GM23338 (cell line): ENCODE measurements at regions not wholly inside any gene's neighbourhood (a gene's known extent, or its start where the extent isn't known, plus 50 kb on each side); places are given as distances from the start of the nearest gene placed in this dataset.
A peak's percentile ranks its signal among the peaks of the same experiment; 100 is the strongest.

Source experiments
- ATAC-seq: fragments of 200-7000 bp; cut with Tn5 transposase; 3 replicates; pipeline ENCODE4 v1.9.1; 2020
- DNase-seq: peaks from one replicate; pipeline ENCODE4 v3.0.0-alpha.2; 2015; ENCODE audit warnings: low spot score
- H2AFZ ChIP-seq: fragments of 200-600 bp; sonication (generic); 2 replicates; pipeline ENCODE4 v1.8.0; 2016; ENCODE audit warnings: antibody characterized with exemption, mild to moderate bottlenecking, moderate library complexity
- H3F3A ChIP-seq: fragments of 200-600 bp; sonication (generic); replicated peaks from 2 replicates; pipeline ENCODE4 v1.8.0; 2017; ENCODE audit warnings: antibody characterized with exemption, mixed run types, low read depth
- H3K27ac ChIP-seq: fragments of 200-600 bp; sonication (generic); 2 replicates; pipeline ENCODE4 v1.6.1; 2016; ENCODE audit warnings: low read depth
- H3K27me3 ChIP-seq: fragments of 200-600 bp; sonication (generic); 2 replicates; pipeline ENCODE4 v1.8.0; 2016; ENCODE audit warnings: mild to moderate bottlenecking, mixed run types, moderate library complexity; ENCODE audit not compliant: insufficient read depth
- H3K36me3 ChIP-seq: fragments of 200-600 bp; sonication (generic); 2 replicates; pipeline ENCODE4 v1.8.0; 2016; ENCODE audit warnings: mild to moderate bottlenecking; ENCODE audit not compliant: insufficient read depth
- H3K4me1 ChIP-seq: fragments of 200-600 bp; sonication (generic); 2 replicates; pipeline ENCODE4 v1.8.0; 2016; ENCODE audit warnings: mild to moderate bottlenecking, moderate library complexity; ENCODE audit not compliant: insufficient read depth
- H3K4me2 ChIP-seq: fragments of 200-600 bp; sonication (generic); 2 replicates; pipeline ENCODE4 v1.7.1; 2017; ENCODE audit warnings: mixed run types
- H3K4me3 ChIP-seq: fragments of 200-600 bp; sonication (generic); 2 replicates; pipeline ENCODE4 v1.6.1; 2016; ENCODE audit warnings: mixed run types
- H3K79me2 ChIP-seq: fragments of 200-600 bp; sonication (generic); replicated peaks from 2 replicates; pipeline ENCODE4 v1.8.0; 2017; ENCODE audit warnings: mild to moderate bottlenecking; ENCODE audit not compliant: insufficient read depth
- H3K9me2 ChIP-seq: fragments of 200-600 bp; sonication (generic); 2 replicates; pipeline ENCODE4 v1.8.0; 2017; ENCODE audit not compliant: insufficient read depth
- H4K20me1 ChIP-seq: fragments of 200-600 bp; sonication (generic); replicated peaks from 2 replicates; pipeline ENCODE4 v1.8.0; 2017; ENCODE audit warnings: mild to moderate bottlenecking; ENCODE audit not compliant: insufficient read depth
- H3K27ac Mint-ChIP-seq: 2 replicates; pipeline ENCODE4 v1.8.0; 2020; ENCODE audit warnings: inconsistent platforms, mild to moderate bottlenecking, moderate library complexity, mixed read lengths
- H3K27me3 Mint-ChIP-seq: 3 replicates; pipeline ENCODE4 v1.8.0; 2022; ENCODE audit warnings: low read depth, mild to moderate bottlenecking, moderate library complexity, mixed read lengths, inconsistent platforms; ENCODE audit not compliant: insufficient read depth, poor library complexity
- H3K36me3 Mint-ChIP-seq: 3 replicates; pipeline ENCODE4 v1.8.0; 2021; ENCODE audit warnings: low read depth, mild to moderate bottlenecking, inconsistent platforms, moderate library complexity, mixed read lengths
- H3K4me1 Mint-ChIP-seq: 3 replicates; pipeline ENCODE4 v1.8.0; 2020; ENCODE audit warnings: mild to moderate bottlenecking, inconsistent platforms, mixed read lengths
- H3K4me3 Mint-ChIP-seq: 3 replicates; pipeline ENCODE4 v1.8.0; 2021; ENCODE audit warnings: moderate library complexity, mild to moderate bottlenecking, inconsistent platforms, mixed read lengths
- H3K9me3 Mint-ChIP-seq: 3 replicates; pipeline ENCODE4 v1.8.0; 2020; ENCODE audit warnings: moderate library complexity, mild to moderate bottlenecking, inconsistent platforms, mixed read lengths
- CREB1 ChIP-seq: fragments of 250-450 bp; sonication (Bioruptor Pico); IDR thresholded peaks from 2 replicates; pipeline ENCODE4 v1.5.0; 2020; ENCODE audit warnings: low read depth, mild to moderate bottlenecking, moderate library complexity
- EZH2phosphoT487 ChIP-seq: fragments of 200-600 bp; sonication (generic); IDR thresholded peaks from one replicate; pipeline ENCODE4 v1.8.1; 2018; ENCODE audit warnings: antibody characterized with exemption; ENCODE audit not compliant: unreplicated experiment
- JUNB ChIP-seq: IDR thresholded peaks from one replicate; pipeline ENCODE4 v1.6.1; 2016; ENCODE audit warnings: antibody characterized with exemption; ENCODE audit not compliant: unreplicated experiment
- NANOG ChIP-seq: IDR thresholded peaks from 2 replicates; pipeline ENCODE4 v1.6.1; 2016; ENCODE audit warnings: antibody characterized with exemption, borderline replicate concordance
- POLR2AphosphoS5 ChIP-seq: IDR thresholded peaks from 2 replicates; pipeline ENCODE4 v1.6.1; 2016; ENCODE audit warnings: antibody characterized with exemption, low read depth
- ZNF114 ChIP-seq: fragments of 250-450 bp; sonication (Bioruptor Pico); IDR thresholded peaks from 2 replicates; pipeline ENCODE4 v1.5.0; 2020; ENCODE audit warnings: mild to moderate bottlenecking, moderate library complexity
- ZNF331 ChIP-seq: fragments of 250-450 bp; sonication (Bioruptor Pico); IDR thresholded peaks from 2 replicates; pipeline ENCODE4 v1.5.0; 2020; ENCODE audit warnings: low read depth, mild to moderate bottlenecking, moderate library complexity
- TF ChIP-seq, protein P1 (sequence below): IDR thresholded peaks from 2 replicates; pipeline ENCODE4 v1.6.1; 2016; ENCODE audit warnings: antibody characterized with exemption
- TF ChIP-seq, protein P2 (sequence below): fragments of 250-450 bp; sonication (Bioruptor Pico); IDR thresholded peaks from 2 replicates; pipeline ENCODE4 v1.5.0; 2020; ENCODE audit warnings: mild to moderate bottlenecking, moderate library complexity
- TF ChIP-seq, protein P3 (sequence below): IDR thresholded peaks from one replicate; pipeline ENCODE4 v1.6.1; 2018; ENCODE audit warnings: antibody characterized with exemption; ENCODE audit not compliant: unreplicated experiment
- TF ChIP-seq, protein P4 (sequence below), 2 experiments: fragments of 200-600 bp in 1 of 2; sonication (generic) in 1 of 2; conservative IDR thresholded peaks; 2 replicates each; pipeline versions ENCODE4 v1.5.1 to v1.6.1; 2016 to 2017; ENCODE audit warnings: antibody characterized with exemption in 2 of 2, low read depth in 2 of 2, mild to moderate bottlenecking in 2 of 2, moderate library complexity in 1 of 2

DNA sequence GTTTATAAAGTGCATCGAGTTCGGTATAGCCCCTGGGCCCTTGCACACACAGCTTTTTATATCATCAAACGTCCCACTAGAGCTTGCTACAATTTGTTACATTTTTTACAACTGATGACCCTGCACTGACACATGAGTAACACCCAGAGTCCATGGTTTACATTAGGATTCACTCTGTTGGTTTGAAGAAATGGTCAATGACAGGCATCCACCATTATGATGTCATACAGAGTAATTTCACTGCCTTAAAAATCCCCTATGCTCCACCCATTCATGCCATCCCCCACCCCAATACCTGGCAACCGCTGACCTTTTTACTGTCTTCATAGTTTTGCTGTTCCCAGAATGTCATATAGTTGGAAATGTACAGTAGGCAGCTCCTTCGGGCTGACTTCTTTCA lies 130.2 kb downstream of the MED10 start (continued):
- TF ChIP-seq, protein P1, sequence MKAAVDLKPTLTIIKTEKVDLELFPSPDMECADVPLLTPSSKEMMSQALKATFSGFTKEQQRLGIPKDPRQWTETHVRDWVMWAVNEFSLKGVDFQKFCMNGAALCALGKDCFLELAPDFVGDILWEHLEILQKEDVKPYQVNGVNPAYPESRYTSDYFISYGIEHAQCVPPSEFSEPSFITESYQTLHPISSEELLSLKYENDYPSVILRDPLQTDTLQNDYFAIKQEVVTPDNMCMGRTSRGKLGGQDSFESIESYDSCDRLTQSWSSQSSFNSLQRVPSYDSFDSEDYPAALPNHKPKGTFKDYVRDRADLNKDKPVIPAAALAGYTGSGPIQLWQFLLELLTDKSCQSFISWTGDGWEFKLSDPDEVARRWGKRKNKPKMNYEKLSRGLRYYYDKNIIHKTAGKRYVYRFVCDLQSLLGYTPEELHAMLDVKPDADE = no peak
- no peak for TF ChIP-seq JUNB

DNA sequence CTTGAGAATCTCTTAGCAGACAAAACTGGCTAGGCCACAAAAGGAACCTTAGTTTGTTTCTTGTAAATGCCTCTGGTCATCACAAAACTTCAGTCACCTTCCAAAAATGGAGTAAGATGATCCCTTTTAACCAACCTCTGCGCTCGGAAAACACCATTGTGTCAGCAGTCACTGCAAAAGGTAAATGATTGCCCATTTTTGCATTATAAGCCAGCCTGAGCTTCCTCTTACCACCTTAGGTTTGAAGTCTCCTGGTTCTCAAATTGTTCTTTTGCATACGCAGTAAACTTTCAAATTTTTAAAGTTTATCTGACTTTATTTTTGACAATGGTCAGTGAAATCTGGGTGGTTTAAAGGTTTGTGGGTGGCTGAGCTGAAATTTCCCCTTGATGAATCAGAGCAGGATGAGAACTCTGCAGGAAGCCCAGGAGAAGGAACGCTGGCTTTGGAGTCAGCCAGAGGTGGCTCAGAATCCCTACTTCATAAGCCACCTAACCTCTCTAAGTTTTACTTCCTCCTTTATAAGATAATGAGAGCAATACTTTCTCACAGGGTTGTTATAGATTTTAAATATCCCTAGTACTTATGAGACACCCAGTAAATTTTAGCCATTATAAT lies 131.4 kb downstream of the MED10 start:
- no peaks in the 10 kb centered on the region for H3K36me3 Mint-ChIP-seq
- H3K27ac Mint-ChIP-seq = no peak overlapping the region
- no peak overlapping the region for H3K4me2 ChIP-seq
- peak overlapping the region; percentile 40; the same call in 1 of the 2 replicates for H2AFZ ChIP-seq
- ATAC-seq = no peak
- H3K36me3 ChIP-seq = no peaks in the 10 kb centered on the region
- H3K79me2 ChIP-seq = no peaks in the 10 kb centered on the region
- peaks cover 3% of the 10 kb centered on the region; the same call in 1 of the 2 replicates for H3K9me2 ChIP-seq
- H3F3A ChIP-seq = no peaks in the 10 kb centered on the region
- no peaks in the 10 kb centered on the region for H3K27me3 ChIP-seq
- H3K9me3 Mint-ChIP-seq = peaks cover 4% of the 10 kb centered on the region; the same call in 2 of the 3 replicates
- H3K4me1 Mint-ChIP-seq = peaks cover 6% of the 10 kb centered on the region
- no peaks in the 10 kb centered on the region; the same call in 1 of the 2 replicates for H4K20me1 ChIP-seq
- no peak overlapping the region for H3K4me3 Mint-ChIP-seq
- H3K27ac ChIP-seq = no peak overlapping the region
- no peak for DNase-seq
- no peaks in the 10 kb centered on the region for H3K4me1 ChIP-seq
- no peaks in the 10 kb centered on the region for H3K27me3 Mint-ChIP-seq
- H3K4me3 ChIP-seq = no peak overlapping the region
- no peak for TF ChIP-seq EZH2phosphoT487
- TF ChIP-seq, protein P1 = no peak
- TF ChIP-seq, protein P2, sequence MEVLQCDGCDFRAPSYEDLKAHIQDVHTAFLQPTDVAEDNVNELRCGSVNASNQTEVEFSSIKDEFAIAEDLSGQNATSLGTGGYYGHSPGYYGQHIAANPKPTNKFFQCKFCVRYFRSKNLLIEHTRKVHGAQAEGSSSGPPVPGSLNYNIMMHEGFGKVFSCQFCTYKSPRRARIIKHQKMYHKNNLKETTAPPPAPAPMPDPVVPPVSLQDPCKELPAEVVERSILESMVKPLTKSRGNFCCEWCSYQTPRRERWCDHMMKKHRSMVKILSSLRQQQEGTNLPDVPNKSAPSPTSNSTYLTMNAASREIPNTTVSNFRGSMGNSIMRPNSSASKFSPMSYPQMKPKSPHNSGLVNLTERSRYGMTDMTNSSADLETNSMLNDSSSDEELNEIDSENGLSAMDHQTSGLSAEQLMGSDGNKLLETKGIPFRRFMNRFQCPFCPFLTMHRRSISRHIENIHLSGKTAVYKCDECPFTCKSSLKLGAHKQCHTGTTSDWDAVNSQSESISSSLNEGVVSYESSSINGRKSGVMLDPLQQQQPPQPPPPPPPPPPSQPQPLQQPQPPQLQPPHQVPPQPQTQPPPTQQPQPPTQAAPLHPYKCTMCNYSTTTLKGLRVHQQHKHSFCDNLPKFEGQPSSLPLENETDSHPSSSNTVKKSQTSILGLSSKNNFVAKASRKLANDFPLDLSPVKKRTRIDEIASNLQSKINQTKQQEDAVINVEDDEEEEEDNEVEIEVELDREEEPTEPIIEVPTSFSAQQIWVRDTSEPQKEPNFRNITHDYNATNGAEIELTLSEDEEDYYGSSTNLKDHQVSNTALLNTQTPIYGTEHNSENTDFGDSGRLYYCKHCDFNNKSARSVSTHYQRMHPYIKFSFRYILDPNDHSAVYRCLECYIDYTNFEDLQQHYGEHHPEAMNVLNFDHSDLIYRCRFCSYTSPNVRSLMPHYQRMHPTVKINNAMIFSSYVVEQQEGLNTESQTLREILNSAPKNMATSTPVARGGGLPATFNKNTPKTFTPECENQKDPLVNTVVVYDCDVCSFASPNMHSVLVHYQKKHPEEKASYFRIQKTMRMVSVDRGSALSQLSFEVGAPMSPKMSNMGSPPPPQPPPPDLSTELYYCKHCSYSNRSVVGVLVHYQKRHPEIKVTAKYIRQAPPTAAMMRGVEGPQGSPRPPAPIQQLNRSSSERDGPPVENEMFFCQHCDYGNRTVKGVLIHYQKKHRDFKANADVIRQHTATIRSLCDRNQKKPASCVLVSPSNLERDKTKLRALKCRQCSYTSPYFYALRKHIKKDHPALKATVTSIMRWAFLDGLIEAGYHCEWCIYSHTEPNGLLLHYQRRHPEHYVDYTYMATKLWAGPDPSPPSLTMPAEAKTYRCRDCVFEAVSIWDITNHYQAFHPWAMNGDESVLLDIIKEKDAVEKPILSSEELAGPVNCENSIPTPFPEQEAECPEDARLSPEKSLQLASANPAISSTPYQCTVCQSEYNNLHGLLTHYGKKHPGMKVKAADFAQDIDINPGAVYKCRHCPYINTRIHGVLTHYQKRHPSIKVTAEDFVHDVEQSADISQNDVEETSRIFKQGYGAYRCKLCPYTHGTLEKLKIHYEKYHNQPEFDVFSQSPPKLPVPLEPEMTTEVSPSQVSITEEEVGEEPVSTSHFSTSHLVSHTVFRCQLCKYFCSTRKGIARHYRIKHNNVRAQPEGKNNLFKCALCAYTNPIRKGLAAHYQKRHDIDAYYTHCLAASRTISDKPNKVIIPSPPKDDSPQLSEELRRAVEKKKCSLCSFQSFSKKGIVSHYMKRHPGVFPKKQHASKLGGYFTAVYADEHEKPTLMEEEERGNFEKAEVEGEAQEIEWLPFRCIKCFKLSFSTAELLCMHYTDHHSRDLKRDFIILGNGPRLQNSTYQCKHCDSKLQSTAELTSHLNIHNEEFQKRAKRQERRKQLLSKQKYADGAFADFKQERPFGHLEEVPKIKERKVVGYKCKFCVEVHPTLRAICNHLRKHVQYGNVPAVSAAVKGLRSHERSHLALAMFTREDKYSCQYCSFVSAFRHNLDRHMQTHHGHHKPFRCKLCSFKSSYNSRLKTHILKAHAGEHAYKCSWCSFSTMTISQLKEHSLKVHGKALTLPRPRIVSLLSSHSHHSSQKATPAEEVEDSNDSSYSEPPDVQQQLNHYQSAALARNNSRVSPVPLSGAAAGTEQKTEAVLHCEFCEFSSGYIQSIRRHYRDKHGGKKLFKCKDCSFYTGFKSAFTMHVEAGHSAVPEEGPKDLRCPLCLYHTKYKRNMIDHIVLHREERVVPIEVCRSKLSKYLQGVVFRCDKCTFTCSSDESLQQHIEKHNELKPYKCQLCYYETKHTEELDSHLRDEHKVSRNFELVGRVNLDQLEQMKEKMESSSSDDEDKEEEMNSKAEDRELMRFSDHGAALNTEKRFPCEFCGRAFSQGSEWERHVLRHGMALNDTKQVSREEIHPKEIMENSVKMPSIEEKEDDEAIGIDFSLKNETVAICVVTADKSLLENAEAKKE (CRISPR knock-in tag) = no peak
- TF ChIP-seq, protein P3, sequence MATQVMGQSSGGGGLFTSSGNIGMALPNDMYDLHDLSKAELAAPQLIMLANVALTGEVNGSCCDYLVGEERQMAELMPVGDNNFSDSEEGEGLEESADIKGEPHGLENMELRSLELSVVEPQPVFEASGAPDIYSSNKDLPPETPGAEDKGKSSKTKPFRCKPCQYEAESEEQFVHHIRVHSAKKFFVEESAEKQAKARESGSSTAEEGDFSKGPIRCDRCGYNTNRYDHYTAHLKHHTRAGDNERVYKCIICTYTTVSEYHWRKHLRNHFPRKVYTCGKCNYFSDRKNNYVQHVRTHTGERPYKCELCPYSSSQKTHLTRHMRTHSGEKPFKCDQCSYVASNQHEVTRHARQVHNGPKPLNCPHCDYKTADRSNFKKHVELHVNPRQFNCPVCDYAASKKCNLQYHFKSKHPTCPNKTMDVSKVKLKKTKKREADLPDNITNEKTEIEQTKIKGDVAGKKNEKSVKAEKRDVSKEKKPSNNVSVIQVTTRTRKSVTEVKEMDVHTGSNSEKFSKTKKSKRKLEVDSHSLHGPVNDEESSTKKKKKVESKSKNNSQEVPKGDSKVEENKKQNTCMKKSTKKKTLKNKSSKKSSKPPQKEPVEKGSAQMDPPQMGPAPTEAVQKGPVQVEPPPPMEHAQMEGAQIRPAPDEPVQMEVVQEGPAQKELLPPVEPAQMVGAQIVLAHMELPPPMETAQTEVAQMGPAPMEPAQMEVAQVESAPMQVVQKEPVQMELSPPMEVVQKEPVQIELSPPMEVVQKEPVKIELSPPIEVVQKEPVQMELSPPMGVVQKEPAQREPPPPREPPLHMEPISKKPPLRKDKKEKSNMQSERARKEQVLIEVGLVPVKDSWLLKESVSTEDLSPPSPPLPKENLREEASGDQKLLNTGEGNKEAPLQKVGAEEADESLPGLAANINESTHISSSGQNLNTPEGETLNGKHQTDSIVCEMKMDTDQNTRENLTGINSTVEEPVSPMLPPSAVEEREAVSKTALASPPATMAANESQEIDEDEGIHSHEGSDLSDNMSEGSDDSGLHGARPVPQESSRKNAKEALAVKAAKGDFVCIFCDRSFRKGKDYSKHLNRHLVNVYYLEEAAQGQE = no peak
- TF ChIP-seq ZNF114 (CRISPR knock-in tag) = no peak
- TF ChIP-seq ZNF331 (CRISPR knock-in tag) = no peak
- TF ChIP-seq POLR2AphosphoS5 = no peak
- TF ChIP-seq JUNB = no peak
- TF ChIP-seq CREB1 (CRISPR knock-in tag) = no peak
- TF ChIP-seq, protein P4, sequence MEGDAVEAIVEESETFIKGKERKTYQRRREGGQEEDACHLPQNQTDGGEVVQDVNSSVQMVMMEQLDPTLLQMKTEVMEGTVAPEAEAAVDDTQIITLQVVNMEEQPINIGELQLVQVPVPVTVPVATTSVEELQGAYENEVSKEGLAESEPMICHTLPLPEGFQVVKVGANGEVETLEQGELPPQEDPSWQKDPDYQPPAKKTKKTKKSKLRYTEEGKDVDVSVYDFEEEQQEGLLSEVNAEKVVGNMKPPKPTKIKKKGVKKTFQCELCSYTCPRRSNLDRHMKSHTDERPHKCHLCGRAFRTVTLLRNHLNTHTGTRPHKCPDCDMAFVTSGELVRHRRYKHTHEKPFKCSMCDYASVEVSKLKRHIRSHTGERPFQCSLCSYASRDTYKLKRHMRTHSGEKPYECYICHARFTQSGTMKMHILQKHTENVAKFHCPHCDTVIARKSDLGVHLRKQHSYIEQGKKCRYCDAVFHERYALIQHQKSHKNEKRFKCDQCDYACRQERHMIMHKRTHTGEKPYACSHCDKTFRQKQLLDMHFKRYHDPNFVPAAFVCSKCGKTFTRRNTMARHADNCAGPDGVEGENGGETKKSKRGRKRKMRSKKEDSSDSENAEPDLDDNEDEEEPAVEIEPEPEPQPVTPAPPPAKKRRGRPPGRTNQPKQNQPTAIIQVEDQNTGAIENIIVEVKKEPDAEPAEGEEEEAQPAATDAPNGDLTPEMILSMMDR (conservative IDR thresholded peaks at IDR 0.05; ENCODE audit: low read depth in 2 of 2) = no peak
- TF ChIP-seq NANOG = no peak
